ENCODE measurements at regions not wholly inside any gene's neighbourhood (a gene's known extent, or its start where the extent isn't known, plus 50 kb on each side); places are given as distances from the start of the nearest gene placed in this dataset.

- TF ChIP-seq USF2 (IDR thresholded peaks at IDR 0.05): no peak
- no peak for TF ChIP-seq CHD2 (IDR thresholded peaks at IDR 0.05; ENCODE audit: low read length, partially characterized antibody)
Measured at GRCh38 chr11:115780646-115781362, 276.6 kb upstream of the CADM1 start (continued).

GRCh38 chr11:115778928-115779650, 274.9 kb upstream of the CADM1 start:
- ChIA-PET CTCF (no interaction called here), POLR2A (no interaction called here)
- no peak for ATAC-seq
- H3K4me3 ChIP-seq: no peak overlapping the region
- H3K9me3 ChIP-seq: no peaks in the 10 kb centered on the region
- H3K27ac ChIP-seq: no peak overlapping the region
- DNase-seq (ENCODE audit: low read depth in 1 of 2, low spot score in 1 of 2): no peak
- TF ChIP-seq CBX2 (IDR thresholded peaks at IDR 0.05; ENCODE audit: borderline replicate concordance, low read depth): no peak
- no peak for TF ChIP-seq RAD21 (conservative IDR thresholded peaks at IDR 0.05 in 1 of 2, IDR thresholded peaks at IDR 0.05 in 1 of 2)
- TF ChIP-seq FOSL2 (IDR thresholded peaks at IDR 0.05): no peak
- TF ChIP-seq FOSL2 (CRISPR knock-in tag; IDR thresholded peaks at IDR 0.05): no peak
- TF ChIP-seq CEBPB (IDR thresholded peaks at IDR 0.05): no peak
- TF ChIP-seq NFE2L2 (conservative IDR thresholded peaks at IDR 0.05; ENCODE audit: low read length): no peak
- no peak for TF ChIP-seq MAX (IDR thresholded peaks at IDR 0.05)
- no peak for TF ChIP-seq MYC (IDR thresholded peaks at IDR 0.05; ENCODE audit: borderline replicate concordance, low read length)
- TF ChIP-seq EP300 (IDR thresholded peaks at IDR 0.05): no peak
- 7% methylated on average over 2 of the region's 2 CpGs for WGBS (ENCODE audit: missing lambda C conversion rate)
- FAIRE-seq: no peak
- H3K4me1 ChIP-seq: no peaks in the 10 kb centered on the region
- H3K4me2 ChIP-seq: no peak overlapping the region

DNA sequence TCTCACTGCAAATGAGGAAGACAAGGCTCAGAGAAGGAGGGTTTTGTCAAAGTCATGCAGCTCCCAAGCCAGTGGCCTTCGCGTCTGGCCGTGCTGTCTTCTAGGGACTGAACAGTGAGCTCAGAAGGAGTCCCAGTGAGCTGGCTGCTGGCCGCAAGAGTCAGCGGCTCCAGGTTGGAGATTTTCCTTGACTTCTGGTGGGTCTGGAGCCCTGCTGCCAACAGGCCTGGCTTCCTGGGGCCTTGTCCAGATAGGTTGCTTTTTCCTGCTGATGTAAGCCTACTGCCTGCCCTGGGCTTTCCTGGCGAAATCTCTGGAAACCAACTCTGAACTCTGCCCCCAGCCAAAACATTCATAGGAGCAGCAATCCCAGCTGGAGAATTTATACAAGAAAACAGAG, 272.7 kb upstream of the CADM1 start:
- CTCF ChIA-PET: interaction anchor here (1.2 kb wide), 1 partner anchor 11 kb away, joined by 3 read pairs; no protein-coding TSS in a partner anchor
- 69% methylated on average over 6 of the region's 6 CpGs for WGBS (ENCODE audit: missing lambda C conversion rate)
- no peak for TF ChIP-seq CHD2 (IDR thresholded peaks at IDR 0.05; ENCODE audit: low read length, partially characterized antibody)
- TF ChIP-seq EHF (CRISPR knock-in tag; IDR thresholded peaks at IDR 0.05): no peak
- TF ChIP-seq KDM5A (IDR thresholded peaks at IDR 0.05): no peak
- no peak for TF ChIP-seq HOXA7 (CRISPR knock-in tag; IDR thresholded peaks at IDR 0.05)
- no peak for TF ChIP-seq CEBPB (IDR thresholded peaks at IDR 0.05)
- TF ChIP-seq, protein P1, sequence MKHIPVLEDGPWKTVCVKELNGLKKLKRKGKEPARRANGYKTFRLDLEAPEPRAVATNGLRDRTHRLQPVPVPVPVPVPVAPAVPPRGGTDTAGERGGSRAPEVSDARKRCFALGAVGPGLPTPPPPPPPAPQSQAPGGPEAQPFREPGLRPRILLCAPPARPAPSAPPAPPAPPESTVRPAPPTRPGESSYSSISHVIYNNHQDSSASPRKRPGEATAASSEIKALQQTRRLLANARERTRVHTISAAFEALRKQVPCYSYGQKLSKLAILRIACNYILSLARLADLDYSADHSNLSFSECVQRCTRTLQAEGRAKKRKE (CRISPR knock-in tag; IDR thresholded peaks at IDR 0.05; ENCODE audit: low read depth): no peak
- no peak for TF ChIP-seq MAFK (IDR thresholded peaks at IDR 0.05; ENCODE audit: partially characterized antibody)
- TF ChIP-seq, protein P2, sequence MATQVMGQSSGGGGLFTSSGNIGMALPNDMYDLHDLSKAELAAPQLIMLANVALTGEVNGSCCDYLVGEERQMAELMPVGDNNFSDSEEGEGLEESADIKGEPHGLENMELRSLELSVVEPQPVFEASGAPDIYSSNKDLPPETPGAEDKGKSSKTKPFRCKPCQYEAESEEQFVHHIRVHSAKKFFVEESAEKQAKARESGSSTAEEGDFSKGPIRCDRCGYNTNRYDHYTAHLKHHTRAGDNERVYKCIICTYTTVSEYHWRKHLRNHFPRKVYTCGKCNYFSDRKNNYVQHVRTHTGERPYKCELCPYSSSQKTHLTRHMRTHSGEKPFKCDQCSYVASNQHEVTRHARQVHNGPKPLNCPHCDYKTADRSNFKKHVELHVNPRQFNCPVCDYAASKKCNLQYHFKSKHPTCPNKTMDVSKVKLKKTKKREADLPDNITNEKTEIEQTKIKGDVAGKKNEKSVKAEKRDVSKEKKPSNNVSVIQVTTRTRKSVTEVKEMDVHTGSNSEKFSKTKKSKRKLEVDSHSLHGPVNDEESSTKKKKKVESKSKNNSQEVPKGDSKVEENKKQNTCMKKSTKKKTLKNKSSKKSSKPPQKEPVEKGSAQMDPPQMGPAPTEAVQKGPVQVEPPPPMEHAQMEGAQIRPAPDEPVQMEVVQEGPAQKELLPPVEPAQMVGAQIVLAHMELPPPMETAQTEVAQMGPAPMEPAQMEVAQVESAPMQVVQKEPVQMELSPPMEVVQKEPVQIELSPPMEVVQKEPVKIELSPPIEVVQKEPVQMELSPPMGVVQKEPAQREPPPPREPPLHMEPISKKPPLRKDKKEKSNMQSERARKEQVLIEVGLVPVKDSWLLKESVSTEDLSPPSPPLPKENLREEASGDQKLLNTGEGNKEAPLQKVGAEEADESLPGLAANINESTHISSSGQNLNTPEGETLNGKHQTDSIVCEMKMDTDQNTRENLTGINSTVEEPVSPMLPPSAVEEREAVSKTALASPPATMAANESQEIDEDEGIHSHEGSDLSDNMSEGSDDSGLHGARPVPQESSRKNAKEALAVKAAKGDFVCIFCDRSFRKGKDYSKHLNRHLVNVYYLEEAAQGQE (IDR thresholded peaks at IDR 0.05): no peak
- no peak for TF ChIP-seq RCOR1 (IDR thresholded peaks at IDR 0.05; ENCODE audit: low read depth, low read length)
- TF ChIP-seq, protein P3, sequence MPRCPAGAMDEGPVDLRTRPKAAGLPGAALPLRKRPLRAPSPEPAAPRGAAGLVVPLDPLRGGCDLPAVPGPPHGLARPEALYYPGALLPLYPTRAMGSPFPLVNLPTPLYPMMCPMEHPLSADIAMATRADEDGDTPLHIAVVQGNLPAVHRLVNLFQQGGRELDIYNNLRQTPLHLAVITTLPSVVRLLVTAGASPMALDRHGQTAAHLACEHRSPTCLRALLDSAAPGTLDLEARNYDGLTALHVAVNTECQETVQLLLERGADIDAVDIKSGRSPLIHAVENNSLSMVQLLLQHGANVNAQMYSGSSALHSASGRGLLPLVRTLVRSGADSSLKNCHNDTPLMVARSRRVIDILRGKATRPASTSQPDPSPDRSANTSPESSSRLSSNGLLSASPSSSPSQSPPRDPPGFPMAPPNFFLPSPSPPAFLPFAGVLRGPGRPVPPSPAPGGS (IDR thresholded peaks at IDR 0.05): no peak
- TF ChIP-seq MYC (IDR thresholded peaks at IDR 0.05; ENCODE audit: borderline replicate concordance, low read length): no peak
- no peak for TF ChIP-seq HOXB13 (CRISPR knock-in tag; IDR thresholded peaks at IDR 0.05; ENCODE audit: low read depth)
- no peak for TF ChIP-seq MAX (IDR thresholded peaks at IDR 0.05)
- no peak for TF ChIP-seq HEYL (CRISPR knock-in tag; IDR thresholded peaks at IDR 0.05)
- TF ChIP-seq HMGXB4 (CRISPR knock-in tag; IDR thresholded peaks at IDR 0.05; ENCODE audit: borderline replicate concordance): no peak
- TF ChIP-seq, protein P4, sequence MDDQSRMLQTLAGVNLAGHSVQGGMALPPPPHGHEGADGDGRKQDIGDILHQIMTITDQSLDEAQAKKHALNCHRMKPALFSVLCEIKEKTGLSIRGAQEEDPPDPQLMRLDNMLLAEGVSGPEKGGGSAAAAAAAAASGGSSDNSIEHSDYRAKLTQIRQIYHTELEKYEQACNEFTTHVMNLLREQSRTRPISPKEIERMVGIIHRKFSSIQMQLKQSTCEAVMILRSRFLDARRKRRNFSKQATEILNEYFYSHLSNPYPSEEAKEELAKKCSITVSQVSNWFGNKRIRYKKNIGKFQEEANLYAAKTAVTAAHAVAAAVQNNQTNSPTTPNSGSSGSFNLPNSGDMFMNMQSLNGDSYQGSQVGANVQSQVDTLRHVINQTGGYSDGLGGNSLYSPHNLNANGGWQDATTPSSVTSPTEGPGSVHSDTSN (IDR thresholded peaks at IDR 0.05): no peak

More for the DNA sequence above, 272.7 kb upstream of the CADM1 start:
- H3K4me3 ChIP-seq: no peak overlapping the region
- H3K9me3 ChIP-seq: no peaks in the 10 kb centered on the region
- FAIRE-seq (no peak), DNase-seq (ENCODE audit: low read depth in 1 of 2, low spot score in 1 of 2) (no peak), ATAC-seq (no peak)
- no peak overlapping the region for H3K27ac ChIP-seq
- no peaks in the 10 kb centered on the region for H3K4me1 ChIP-seq
- POLR2A ChIA-PET: no interaction called here
- H3K4me2 ChIP-seq: no peak overlapping the region
